ENCODE measurements at regions not wholly inside any gene's neighbourhood (a gene's known extent, or its start where the extent isn't known, plus 50 kb on each side); places are given as distances from the start of the nearest gene placed in this dataset.

- 43 to 73% methylated on average over 2 of the region's 2 CpGs for WGBS, 2 donors
- intact Hi-C loops (cut with DNase I; ENCODE audit: low total_unique reads) = no loop called here
- no peak for DNase-seq (ENCODE audit: low spot score in 2 of 2)
- TF ChIP-seq POLR2A (IDR thresholded peaks at IDR 0.05) (no peak), CTCF (IDR thresholded peaks at IDR 0.05) (no peak)
- H3K4me3 ChIP-seq (ENCODE audit: low read depth, poor library complexity, severe bottlenecking) = no peak overlapping the region
Observed at GRCh38 chr6:125423047-125423446, 121.3 kb upstream of the HDDC2 start.

- intact Hi-C loops (cut with DNase I; ENCODE audit: low total_unique reads) = no loop called here
- H3K4me3 ChIP-seq (ENCODE audit: low read depth, poor library complexity, severe bottlenecking) = no peak overlapping the region
- no peak for DNase-seq (ENCODE audit: low spot score in 2 of 2)
- no peak for TF ChIP-seq CTCF (IDR thresholded peaks at IDR 0.05)
- TF ChIP-seq POLR2A (IDR thresholded peaks at IDR 0.05) = no peak
Observed at GRCh38 chr6:125431971-125432370, 130.2 kb upstream of the HDDC2 start.

GRCh38 chr6:125432963-125433362 lies 131.2 kb upstream of the HDDC2 start:
- no peak overlapping the region for H3K4me3 ChIP-seq (ENCODE audit: low read depth, poor library complexity, severe bottlenecking)
- 22 to 40% methylated on average over 5 of the region's 5 CpGs for WGBS, 2 donors
- TF ChIP-seq CTCF (IDR thresholded peaks at IDR 0.05) = no peak
- no peak for TF ChIP-seq POLR2A (IDR thresholded peaks at IDR 0.05)
- no peak for DNase-seq (ENCODE audit: low spot score in 2 of 2)
- intact Hi-C loops (cut with DNase I; ENCODE audit: low total_unique reads) = no loop called here

- intact Hi-C loops (cut with DNase I; ENCODE audit: low total_unique reads) = no loop called here
- WGBS, 2 donors = 89 to 92% methylated on average over 2 of the region's 2 CpGs
- TF ChIP-seq POLR2A (IDR thresholded peaks at IDR 0.05) (no peak), CTCF (IDR thresholded peaks at IDR 0.05) (no peak)
- no peak for DNase-seq (ENCODE audit: low spot score in 2 of 2)
- H3K4me3 ChIP-seq (ENCODE audit: low read depth, poor library complexity, severe bottlenecking) = no peak overlapping the region
Observed at GRCh38 chr6:125434760-125435159, 133.0 kb upstream of the HDDC2 start.

GRCh38 chr6:125439512-125439911 lies 137.7 kb upstream of the HDDC2 start:
- intact Hi-C loops (cut with DNase I; ENCODE audit: low total_unique reads) = no loop called here
- no peak for TF ChIP-seq CTCF (IDR thresholded peaks at IDR 0.05)
- no peak for TF ChIP-seq POLR2A (IDR thresholded peaks at IDR 0.05)
- no peak overlapping the region for H3K4me3 ChIP-seq (ENCODE audit: low read depth, poor library complexity, severe bottlenecking)
- DNase-seq (ENCODE audit: low spot score in 2 of 2) = no peak
- 80 to 97% methylated on average over 1 of the region's 1 CpG for WGBS, 2 donors

Data from lower leg skin (tissue), 4 donors.